ENCODE measurements at regions not wholly inside any gene's neighbourhood (a gene's known extent, or its start where the extent isn't known, plus 50 kb on each side); places are given as distances from the start of the nearest gene placed in this dataset.

- no peak for DNase-seq
Measured at GRCh38 chr4:67220861-67221260, 324.4 kb downstream of the CENPC start.

- DNase-seq, result no peak
Measured at GRCh38 chr4:67218883-67219282, 326.4 kb downstream of the CENPC start.

- peak in 1 of 3 experiments; percentile 4 for DNase-seq
Measured at GRCh38 chr4:67207941-67208441, 337.3 kb downstream of the CENPC start.

- DNase-seq, result peak in 2 of 3 experiments; percentile 55 to 70
Measured at GRCh38 chr4:67204441-67204840, 340.9 kb downstream of the CENPC start.

- no peak for DNase-seq
Measured at GRCh38 chr4:67201334-67201733, 344.0 kb downstream of the CENPC start.

- DNase-seq, result peak in 2 of 3 experiments; percentile 21 to 47
Measured at GRCh38 chr4:67198727-67199126, 346.6 kb downstream of the CENPC start.

- no peak for DNase-seq
Measured at GRCh38 chr4:67167849-67168248, 377.5 kb downstream of the CENPC start.

GRCh38 chr4:67162690-67163089 lies 382.6 kb downstream of the CENPC start:
- DNase-seq, result no peak

- peak in 1 of 3 experiments; percentile 15 for DNase-seq
Measured at GRCh38 chr4:67161311-67161710, 384.0 kb downstream of the CENPC start.

GRCh38 chr4:67160394-67160793 lies 384.9 kb downstream of the CENPC start:
- no peak for DNase-seq

- no peak for DNase-seq
Measured at GRCh38 chr4:67158666-67159065, 386.6 kb downstream of the CENPC start.

- DNase-seq, result peak in 2 of 3 experiments; percentile 4 to 21
Measured at GRCh38 chr4:67152976-67153375, 392.3 kb downstream of the CENPC start.

GRCh38 chr4:67151376-67152343 lies 393.6 kb downstream of the CENPC start:
- DNase-seq, result no peak

GRCh38 chr4:67141586-67141985 lies 403.7 kb downstream of the CENPC start:
- peak in 1 of 3 experiments; percentile 37 for DNase-seq

- no peak for DNase-seq
Measured at GRCh38 chr4:67134616-67135015, 410.7 kb downstream of the CENPC start.

GRCh38 chr4:67133162-67133561 lies 412.1 kb downstream of the CENPC start:
- no peak for DNase-seq

GRCh38 chr4:67131224-67131623 lies 414.1 kb downstream of the CENPC start:
- DNase-seq, result no peak

- DNase-seq, result no peak
Measured at GRCh38 chr4:67130411-67130810, 414.9 kb downstream of the CENPC start.

GRCh38 chr4:67126570-67126969 lies 418.7 kb downstream of the CENPC start:
- no peak for DNase-seq

- no peak for DNase-seq
Measured at GRCh38 chr4:67125636-67126514, 419.4 kb downstream of the CENPC start.

- DNase-seq, result no peak
Measured at GRCh38 chr4:67124716-67125115, 420.6 kb downstream of the CENPC start.

- peak in 1 of 3 experiments; percentile 32 for DNase-seq
Measured at GRCh38 chr4:67122029-67122428, 423.3 kb downstream of the CENPC start.

GRCh38 chr4:67120369-67120768 lies 424.9 kb downstream of the CENPC start:
- DNase-seq, result no peak
